ENCODE measurements at regions not wholly inside any gene's neighbourhood (a gene's known extent, or its start where the extent isn't known, plus 50 kb on each side); places are given as distances from the start of the nearest gene placed in this dataset.
A peak's percentile ranks its signal among the peaks of the same experiment; 100 is the strongest.

GRCh38 chr18:51647346-51647745 is 449.9 kb upstream of the MEX3C start:
- no peaks in the 10 kb centered on the region for H3K36me3 Mint-ChIP-seq (ENCODE audit: insufficient read depth)
- H3K9me3 Mint-ChIP-seq: no peaks in the 10 kb centered on the region
- ATAC-seq: no peak

GRCh38 chr18:51647942-51648341 is 450.5 kb upstream of the MEX3C start:
- Mint-ChIP-seq H3K4me1 (ENCODE audit: low read depth) (no peaks in the 10 kb centered on the region), H3K36me3 (ENCODE audit: insufficient read depth) (no peaks in the 10 kb centered on the region), H3K9me3 (no peaks in the 10 kb centered on the region), H3K4me3 (no peak overlapping the region), H3K27me3 (ENCODE audit: low read depth) (no peaks in the 10 kb centered on the region)
- ATAC-seq (no peak), DNase-seq (no peak)

More at GRCh38 chr18:51647346-51647745, 449.9 kb upstream of the MEX3C start:
- DNase-seq: no peak
- no peaks in the 10 kb centered on the region for H3K4me1 Mint-ChIP-seq (ENCODE audit: low read depth)
- H3K27me3 Mint-ChIP-seq (ENCODE audit: low read depth): no peaks in the 10 kb centered on the region
- no peak overlapping the region for H3K4me3 Mint-ChIP-seq

GRCh38 chr18:51649796-51650195 is 452.3 kb upstream of the MEX3C start:
- no peaks in the 10 kb centered on the region for H3K4me1 Mint-ChIP-seq (ENCODE audit: low read depth)
- H3K4me3 Mint-ChIP-seq: no peak overlapping the region
- peaks cover 2% of the 10 kb centered on the region for H3K27me3 Mint-ChIP-seq (ENCODE audit: low read depth)
- DNase-seq: no peak
- no peak for ATAC-seq
- H3K9me3 Mint-ChIP-seq: no peaks in the 10 kb centered on the region
- no peaks in the 10 kb centered on the region for H3K36me3 Mint-ChIP-seq (ENCODE audit: insufficient read depth)

- ATAC-seq (no peak), DNase-seq (no peak)
- Mint-ChIP-seq H3K27me3 (ENCODE audit: low read depth) (peaks cover 4% of the 10 kb centered on the region), H3K36me3 (ENCODE audit: insufficient read depth) (no peaks in the 10 kb centered on the region), H3K4me3 (no peak overlapping the region), H3K4me1 (ENCODE audit: low read depth) (no peaks in the 10 kb centered on the region), H3K9me3 (no peaks in the 10 kb centered on the region)
Observed at GRCh38 chr18:51651761-51652160, 454.3 kb upstream of the MEX3C start.

- Mint-ChIP-seq H3K36me3 (ENCODE audit: insufficient read depth) (no peaks in the 10 kb centered on the region), H3K27me3 (ENCODE audit: low read depth) (peaks cover 4% of the 10 kb centered on the region), H3K9me3 (no peaks in the 10 kb centered on the region), H3K4me1 (ENCODE audit: low read depth) (no peaks in the 10 kb centered on the region), H3K4me3 (no peak overlapping the region)
- ATAC-seq (no peak), DNase-seq (no peak)
Observed at GRCh38 chr18:51653507-51654213, 456.2 kb upstream of the MEX3C start.

GRCh38 chr18:51654488-51655326 is 457.2 kb upstream of the MEX3C start:
- H3K4me1 Mint-ChIP-seq (ENCODE audit: low read depth): no peaks in the 10 kb centered on the region
- DNase-seq: no peak
- no peaks in the 10 kb centered on the region for H3K36me3 Mint-ChIP-seq (ENCODE audit: insufficient read depth)
- peak in 1 of 2 donors; percentile 6 for ATAC-seq
- no peak overlapping the region for H3K4me3 Mint-ChIP-seq
- no peaks in the 10 kb centered on the region for H3K9me3 Mint-ChIP-seq
- peaks cover 4% of the 10 kb centered on the region for H3K27me3 Mint-ChIP-seq (ENCODE audit: low read depth)

- H3K36me3 Mint-ChIP-seq (ENCODE audit: insufficient read depth): no peaks in the 10 kb centered on the region
- no peak for ATAC-seq
- no peak for DNase-seq
Observed at GRCh38 chr18:51655327-51655698, 457.8 kb upstream of the MEX3C start.

GRCh38 chr18:51656249-51656648 is 458.8 kb upstream of the MEX3C start:
- Mint-ChIP-seq H3K36me3 (ENCODE audit: insufficient read depth) (no peaks in the 10 kb centered on the region), H3K27me3 (ENCODE audit: low read depth) (peaks cover 4% of the 10 kb centered on the region), H3K4me1 (ENCODE audit: low read depth) (no peaks in the 10 kb centered on the region), H3K4me3 (no peak overlapping the region), H3K9me3 (no peaks in the 10 kb centered on the region)
- no peak for ATAC-seq
- no peak for DNase-seq

More at GRCh38 chr18:51655327-51655698, 457.8 kb upstream of the MEX3C start:
- peaks cover 4% of the 10 kb centered on the region for H3K27me3 Mint-ChIP-seq (ENCODE audit: low read depth)
- H3K4me1 Mint-ChIP-seq (ENCODE audit: low read depth): no peaks in the 10 kb centered on the region
- H3K4me3 Mint-ChIP-seq: no peak overlapping the region
- no peaks in the 10 kb centered on the region for H3K9me3 Mint-ChIP-seq

GRCh38 chr18:51658436-51658835 is 461.0 kb upstream of the MEX3C start:
- Mint-ChIP-seq H3K9me3 (no peaks in the 10 kb centered on the region), H3K36me3 (ENCODE audit: insufficient read depth) (no peaks in the 10 kb centered on the region), H3K4me1 (ENCODE audit: low read depth) (no peaks in the 10 kb centered on the region), H3K4me3 (no peak overlapping the region), H3K27me3 (ENCODE audit: low read depth) (peaks cover 4% of the 10 kb centered on the region)
- DNase-seq (no peak), ATAC-seq (no peak)

GRCh38 chr18:51659781-51660180 is 462.3 kb upstream of the MEX3C start:
- DNase-seq (no peak), ATAC-seq (no peak)
- H3K4me3 Mint-ChIP-seq: no peak overlapping the region
- H3K4me1 Mint-ChIP-seq (ENCODE audit: low read depth): no peaks in the 10 kb centered on the region
- H3K36me3 Mint-ChIP-seq (ENCODE audit: insufficient read depth): no peaks in the 10 kb centered on the region
- H3K9me3 Mint-ChIP-seq: no peaks in the 10 kb centered on the region
- peaks cover 9% of the 10 kb centered on the region for H3K27me3 Mint-ChIP-seq (ENCODE audit: low read depth)

GRCh38 chr18:51660188-51660715 is 462.8 kb upstream of the MEX3C start:
- Mint-ChIP-seq H3K4me3 (no peak overlapping the region), H3K36me3 (ENCODE audit: insufficient read depth) (no peaks in the 10 kb centered on the region), H3K4me1 (ENCODE audit: low read depth) (no peaks in the 10 kb centered on the region), H3K27me3 (ENCODE audit: low read depth) (peaks cover 9% of the 10 kb centered on the region), H3K9me3 (no peaks in the 10 kb centered on the region)
- no peak for ATAC-seq
- DNase-seq: no peak

GRCh38 chr18:51664236-51664635 is 466.8 kb upstream of the MEX3C start:
- ATAC-seq (no peak), DNase-seq (no peak)
- Mint-ChIP-seq H3K4me1 (ENCODE audit: low read depth) (peaks cover 2% of the 10 kb centered on the region), H3K4me3 (no peak overlapping the region), H3K9me3 (no peaks in the 10 kb centered on the region), H3K27me3 (ENCODE audit: low read depth) (peaks cover 20% of the 10 kb centered on the region), H3K36me3 (ENCODE audit: insufficient read depth) (no peaks in the 10 kb centered on the region)

- H3K36me3 Mint-ChIP-seq (ENCODE audit: insufficient read depth): no peaks in the 10 kb centered on the region
- peaks cover 2% of the 10 kb centered on the region for H3K4me1 Mint-ChIP-seq (ENCODE audit: low read depth)
- H3K9me3 Mint-ChIP-seq: no peaks in the 10 kb centered on the region
- H3K4me3 Mint-ChIP-seq: no peak overlapping the region
- peaks cover 23% of the 10 kb centered on the region for H3K27me3 Mint-ChIP-seq (ENCODE audit: low read depth)
- ATAC-seq (no peak), DNase-seq (no peak)
Observed at GRCh38 chr18:51666763-51667191, 469.3 kb upstream of the MEX3C start.

GRCh38 chr18:51668101-51668500 is 470.6 kb upstream of the MEX3C start:
- Mint-ChIP-seq H3K4me1 (ENCODE audit: low read depth) (peaks cover 2% of the 10 kb centered on the region), H3K36me3 (ENCODE audit: insufficient read depth) (no peaks in the 10 kb centered on the region), H3K27me3 (ENCODE audit: low read depth) (peaks cover 23% of the 10 kb centered on the region), H3K9me3 (no peaks in the 10 kb centered on the region), H3K4me3 (no peak overlapping the region)
- DNase-seq (no peak), ATAC-seq (peak in 1 of 2 donors; percentile 40)

- Mint-ChIP-seq H3K4me1 (ENCODE audit: low read depth) (peaks cover 2% of the 10 kb centered on the region), H3K4me3 (no peak overlapping the region), H3K36me3 (ENCODE audit: insufficient read depth) (no peaks in the 10 kb centered on the region), H3K9me3 (no peaks in the 10 kb centered on the region), H3K27me3 (ENCODE audit: low read depth) (peaks cover 23% of the 10 kb centered on the region)
- DNase-seq (no peak), ATAC-seq (no peak)
Observed at GRCh38 chr18:51668607-51669006, 471.1 kb upstream of the MEX3C start.

Measured in activated T-cell treated with anti-CD3 and anti-CD28 coated beads, Interleukin-2, amount 50 U/mL, for 4 hours (primary cell).